GM13976 (cell line): ENCODE measurements at regions not wholly inside any gene's neighbourhood (a gene's known extent, or its start where the extent isn't known, plus 50 kb on each side); places are given as distances from the start of the nearest gene placed in this dataset.
"Not testable (repeated sequence)": the region's sequence is repeated elsewhere in the genome, so short reads cannot be mapped to it uniquely, and the experiment has no call there.

Experiments
- DNase-seq: peaks from one replicate; pipeline ENCODE4 v3.0.0; 2012; ENCODE audit warnings: low spot score
- CTCF ChIP-seq: IDR thresholded peaks from 2 replicates; pipeline ENCODE4 v1.5.1; 2012; ENCODE audit warnings: borderline replicate concordance, mild to moderate bottlenecking; ENCODE audit not compliant: insufficient read depth; ENCODE audit errors: extremely low read depth, missing control alignments, control extremely low read depth
- in situ Hi-C: fragments of 300-500 bp; cut with MboI; formaldehyde crosslinking; loops from one replicate; pipeline ENCODE4 v1.12.0; 2022; ENCODE audit warnings: low sequenced_read_pairs, mixed read lengths, inconsistent platforms; ENCODE audit not compliant: unreplicated experiment

- DNase-seq = peak; percentile 8
- no peak for TF ChIP-seq CTCF
- in situ Hi-C loops = no loop called here
Measured at GRCh38 chr2:89767572-89768435, 1076.3 kb downstream of the RPIA start.

GRCh38 chr2:89775885-89776284 lies 1084.4 kb downstream of the RPIA start:
- no peak for DNase-seq
- TF ChIP-seq CTCF = no peak
- in situ Hi-C loops = no loop called here

- in situ Hi-C loops = no loop called here
- no peak for DNase-seq
- TF ChIP-seq CTCF = no peak
Measured at GRCh38 chr2:89780318-89780717, 1088.8 kb downstream of the RPIA start.

- TF ChIP-seq CTCF = no peak
- in situ Hi-C loops = no loop called here
Measured at GRCh38 chr2:89781962-89782361, 1090.5 kb downstream of the RPIA start.

DNA sequence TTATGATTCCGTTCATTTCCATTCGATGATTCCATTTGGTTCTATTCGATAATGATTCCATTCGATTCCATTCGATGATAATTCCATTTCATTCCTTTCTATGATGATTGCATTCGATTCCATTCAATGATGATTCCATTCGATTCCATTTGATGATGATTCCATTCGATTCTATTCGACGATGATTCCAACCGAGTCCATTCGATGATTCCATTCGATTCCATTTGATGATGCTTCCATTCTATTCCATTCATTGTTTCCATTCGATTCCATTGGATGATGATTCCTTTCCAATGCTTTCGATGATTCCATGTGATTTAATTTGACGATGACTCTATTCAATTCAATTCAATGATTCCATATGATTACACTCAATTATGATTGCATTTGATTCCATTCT lies 1093.5 kb downstream of the RPIA start:
- no peak for DNase-seq
- no peak for TF ChIP-seq CTCF
- in situ Hi-C loops = no loop called here

More at GRCh38 chr2:89781962-89782361, 1090.5 kb downstream of the RPIA start:
- no peak for DNase-seq

GRCh38 chr2:89785528-89785927 lies 1094.1 kb downstream of the RPIA start:
- DNase-seq, in situ Hi-C loops: not testable (repeated sequence)

DNA sequence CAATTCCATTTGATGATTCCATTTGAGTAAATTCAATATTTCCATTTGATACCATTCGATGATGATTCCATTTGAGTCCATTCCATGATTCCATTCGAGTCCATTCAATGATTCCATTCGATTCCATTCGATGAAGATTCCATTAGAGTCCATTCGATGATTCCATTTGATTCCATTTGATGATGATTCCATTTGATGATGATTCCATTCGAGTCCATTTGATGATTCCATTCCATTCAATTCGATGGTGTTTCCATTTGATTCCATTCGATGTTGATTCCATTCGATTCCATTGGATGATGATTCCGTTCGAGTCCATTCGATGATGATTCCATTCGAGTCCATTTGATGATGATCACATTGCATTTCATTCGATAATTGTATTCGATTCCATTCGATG lies 1095.2 kb downstream of the RPIA start:
- DNase-seq, in situ Hi-C loops: not testable (repeated sequence)

GRCh38 chr2:89795530-89795929 lies 1104.1 kb downstream of the RPIA start:
- in situ Hi-C loops, DNase-seq: not testable (repeated sequence)
